ENCODE measurements at regions not wholly inside any gene's neighbourhood (a gene's known extent, or its start where the extent isn't known, plus 50 kb on each side); places are given as distances from the start of the nearest gene placed in this dataset.

DNA sequence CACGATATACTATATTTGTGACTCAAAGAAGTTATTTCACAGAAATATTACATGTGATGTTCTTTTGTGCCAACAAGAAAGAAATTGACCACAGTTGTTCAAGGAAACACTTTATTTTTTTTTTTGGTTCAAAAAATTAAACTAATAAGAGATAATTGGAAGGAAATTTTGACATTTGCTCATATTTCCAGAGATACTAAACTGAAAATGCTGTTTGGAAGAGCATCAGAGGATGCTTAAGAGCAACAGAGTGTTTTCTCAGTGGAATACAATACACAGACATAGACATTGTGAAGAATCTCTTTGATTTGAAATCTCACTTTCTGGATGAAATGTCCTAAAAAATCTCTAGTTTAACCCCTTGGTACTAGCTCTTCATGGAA lies 760.4 kb upstream of the CXADR start:
- Mint-ChIP-seq H3K4me1 (ENCODE audit: low read depth in 2 of 2) (no peaks in the 10 kb centered on the region), H3K36me3 (ENCODE audit: insufficient read depth) (no peaks in the 10 kb centered on the region), H3K4me3 (no peak overlapping the region), H3K27ac (no peak overlapping the region), H3K9me3 (peaks cover 5 to 22% of the 10 kb centered on the region in 2 donors), H3K27me3 (no peaks in the 10 kb centered on the region)
- no peak for DNase-seq
- ATAC-seq (replicated peaks): no peak

DNA sequence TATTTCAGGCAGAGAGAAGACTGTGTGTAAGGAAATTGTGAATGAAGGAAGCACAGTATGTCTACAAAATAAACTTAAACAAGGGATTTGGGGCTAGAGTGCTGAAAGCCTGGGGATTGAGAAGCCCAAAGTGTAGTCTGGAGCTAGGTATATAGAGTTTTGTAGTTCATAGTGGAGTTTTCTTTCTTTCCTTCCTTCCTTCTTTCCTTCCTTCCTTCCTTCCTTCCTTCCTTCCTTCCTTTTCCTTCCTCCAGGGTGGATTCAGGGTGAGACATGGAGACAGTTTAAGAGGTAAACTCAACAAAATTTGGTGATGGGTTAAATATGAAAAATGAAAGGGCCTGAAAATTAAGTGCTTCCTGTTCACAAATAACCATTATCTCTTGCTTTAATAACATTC lies 757.8 kb upstream of the CXADR start:
- DNase-seq (no peak), ATAC-seq (replicated peaks) (no peak)
- no peaks in the 10 kb centered on the region for H3K4me1 Mint-ChIP-seq (ENCODE audit: low read depth in 2 of 2)
- no peak overlapping the region for H3K27ac Mint-ChIP-seq
- peaks cover 3 to 11% of the 10 kb centered on the region in 2 donors for H3K9me3 Mint-ChIP-seq
- no peaks in the 10 kb centered on the region for H3K27me3 Mint-ChIP-seq
- no peaks in the 10 kb centered on the region for H3K36me3 Mint-ChIP-seq (ENCODE audit: insufficient read depth)
- H3K4me3 Mint-ChIP-seq: no peak overlapping the region

DNA sequence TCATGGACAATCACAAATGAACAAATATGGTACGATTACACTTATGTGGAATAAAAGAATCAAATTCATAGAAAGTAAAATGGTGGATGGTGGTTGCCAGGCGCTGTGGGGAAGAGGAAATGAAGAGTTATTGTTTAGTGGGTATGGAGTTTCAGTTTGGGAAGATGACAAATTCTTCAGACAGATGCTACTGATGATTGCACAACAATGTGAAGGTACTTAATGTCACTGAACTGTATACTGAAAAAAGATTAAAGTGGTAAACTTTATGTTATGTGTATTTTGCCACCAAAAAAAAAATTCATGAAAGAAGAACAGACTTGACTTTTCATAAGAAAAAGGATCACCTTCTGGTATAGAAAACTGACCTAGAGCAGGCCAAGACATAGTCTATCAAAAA lies 745.6 kb upstream of the CXADR start:
- Mint-ChIP-seq H3K27me3 (no peaks in the 10 kb centered on the region), H3K4me3 (no peak overlapping the region), H3K4me1 (ENCODE audit: low read depth in 2 of 2) (no peaks in the 10 kb centered on the region), H3K36me3 (ENCODE audit: insufficient read depth) (no peaks in the 10 kb centered on the region), H3K9me3 (peaks cover 3 to 5% of the 10 kb centered on the region in 2 donors), H3K27ac (no peak overlapping the region)
- DNase-seq: no peak
- ATAC-seq (replicated peaks): no peak

DNA sequence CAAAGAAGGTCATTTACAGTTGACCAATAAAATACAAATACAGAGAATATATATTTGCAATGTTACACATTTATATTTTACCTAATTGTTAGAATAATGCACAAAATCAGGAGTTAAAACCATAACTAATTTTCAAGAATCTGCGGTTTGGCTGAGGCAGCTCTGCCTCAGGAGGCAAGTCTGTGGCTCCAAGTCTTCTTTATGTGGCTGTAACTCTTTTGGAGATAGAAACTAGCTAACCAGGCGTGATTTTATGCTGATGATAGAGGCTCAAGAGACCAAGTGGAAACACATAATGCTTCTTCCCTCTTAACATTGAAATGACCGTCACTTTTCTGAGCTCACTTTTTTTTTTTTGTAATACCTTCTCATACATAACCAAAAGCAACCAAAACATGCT lies 744.7 kb upstream of the CXADR start:
- no peak overlapping the region for H3K27ac Mint-ChIP-seq

DNA sequence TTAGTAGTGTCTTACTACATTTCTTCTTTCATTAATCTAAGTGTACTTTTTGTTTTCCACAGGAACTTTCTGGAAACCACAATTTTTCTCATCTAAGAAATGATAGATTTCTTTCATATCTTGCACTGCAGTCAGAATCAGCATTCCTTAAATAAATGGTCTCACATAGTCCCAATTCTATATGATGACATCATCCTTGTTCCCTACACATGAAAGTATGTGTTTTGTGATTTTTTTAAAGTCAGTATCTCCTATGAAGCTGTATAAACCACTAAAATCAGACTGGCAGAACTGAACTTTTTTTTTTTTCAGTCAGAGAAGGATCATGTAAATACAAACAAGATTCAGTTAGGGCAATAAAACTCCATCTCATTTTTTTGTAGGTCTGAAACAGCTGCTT lies 742.6 kb upstream of the CXADR start:
- DNase-seq (no peak), ATAC-seq (replicated peaks) (no peak)
- no peak overlapping the region for H3K27ac Mint-ChIP-seq
- no peaks in the 10 kb centered on the region for H3K27me3 Mint-ChIP-seq
- no peaks in the 10 kb centered on the region for H3K36me3 Mint-ChIP-seq (ENCODE audit: insufficient read depth)
- no peak overlapping the region for H3K4me3 Mint-ChIP-seq
- peaks cover 10 to 18% of the 10 kb centered on the region in 2 donors for H3K9me3 Mint-ChIP-seq
- H3K4me1 Mint-ChIP-seq (ENCODE audit: low read depth in 2 of 2): no peaks in the 10 kb centered on the region

More for the DNA sequence above, 744.7 kb upstream of the CXADR start:
- H3K36me3 Mint-ChIP-seq (ENCODE audit: insufficient read depth): no peaks in the 10 kb centered on the region
- H3K4me3 Mint-ChIP-seq: no peak overlapping the region
- DNase-seq: no peak
- H3K27me3 Mint-ChIP-seq: no peaks in the 10 kb centered on the region
- no peaks in the 10 kb centered on the region for H3K4me1 Mint-ChIP-seq (ENCODE audit: low read depth in 2 of 2)
- H3K9me3 Mint-ChIP-seq: peaks cover 8 to 14% of the 10 kb centered on the region in 2 donors
- no peak for ATAC-seq (replicated peaks)

DNA sequence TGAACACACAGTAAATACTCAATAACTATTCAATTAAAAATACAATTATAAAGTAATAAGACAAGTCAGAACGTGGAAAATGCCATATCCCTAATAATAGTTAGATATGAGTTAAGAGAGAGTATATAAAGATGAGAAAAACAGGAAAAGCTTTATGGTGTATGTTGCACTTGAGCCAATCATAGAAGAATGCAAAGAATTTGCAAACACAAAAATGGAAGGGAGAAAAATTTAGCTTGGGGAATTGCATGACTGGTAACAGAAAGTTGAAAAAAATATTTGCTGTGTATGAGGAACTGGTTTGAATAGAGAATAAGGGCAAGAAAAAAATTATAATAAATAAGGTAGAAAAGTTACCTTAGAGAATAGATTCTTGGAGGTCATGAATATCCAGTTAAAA lies 739.6 kb upstream of the CXADR start:
- ATAC-seq (replicated peaks) (no peak), DNase-seq (no peak)
- Mint-ChIP-seq H3K27me3 (no peaks in the 10 kb centered on the region), H3K27ac (no peak overlapping the region), H3K4me3 (no peak overlapping the region), H3K4me1 (ENCODE audit: low read depth in 2 of 2) (no peaks in the 10 kb centered on the region), H3K9me3 (peaks cover 12 to 17% of the 10 kb centered on the region in 2 donors), H3K36me3 (ENCODE audit: insufficient read depth) (no peaks in the 10 kb centered on the region)

DNA sequence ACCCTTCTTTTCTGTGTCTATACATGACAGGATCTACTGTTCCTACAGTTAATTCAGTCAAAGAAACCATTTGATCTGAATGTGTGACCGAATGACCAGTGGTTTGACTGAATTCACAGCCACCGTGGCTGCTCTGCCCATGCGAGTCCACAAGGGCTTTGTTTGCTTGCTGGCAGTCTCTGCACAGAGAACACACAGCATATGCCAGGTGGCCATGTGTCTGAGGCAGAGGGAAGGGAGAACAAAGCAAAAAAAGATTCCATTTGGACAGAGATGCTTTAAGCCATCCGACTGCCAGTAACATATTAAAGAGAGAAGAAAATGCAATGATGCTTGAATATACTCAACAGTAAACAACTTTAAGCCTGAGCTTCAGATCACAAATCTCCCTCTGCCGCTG lies 737.8 kb upstream of the CXADR start:
- no peaks in the 10 kb centered on the region for H3K4me1 Mint-ChIP-seq (ENCODE audit: low read depth in 2 of 2)
- H3K27me3 Mint-ChIP-seq: no peaks in the 10 kb centered on the region
- H3K36me3 Mint-ChIP-seq (ENCODE audit: insufficient read depth): no peaks in the 10 kb centered on the region
- peaks cover 12 to 23% of the 10 kb centered on the region in 2 donors for H3K9me3 Mint-ChIP-seq
- DNase-seq (no peak), ATAC-seq (replicated peaks) (no peak)
- H3K27ac Mint-ChIP-seq: no peak overlapping the region
- H3K4me3 Mint-ChIP-seq: no peak overlapping the region

DNA sequence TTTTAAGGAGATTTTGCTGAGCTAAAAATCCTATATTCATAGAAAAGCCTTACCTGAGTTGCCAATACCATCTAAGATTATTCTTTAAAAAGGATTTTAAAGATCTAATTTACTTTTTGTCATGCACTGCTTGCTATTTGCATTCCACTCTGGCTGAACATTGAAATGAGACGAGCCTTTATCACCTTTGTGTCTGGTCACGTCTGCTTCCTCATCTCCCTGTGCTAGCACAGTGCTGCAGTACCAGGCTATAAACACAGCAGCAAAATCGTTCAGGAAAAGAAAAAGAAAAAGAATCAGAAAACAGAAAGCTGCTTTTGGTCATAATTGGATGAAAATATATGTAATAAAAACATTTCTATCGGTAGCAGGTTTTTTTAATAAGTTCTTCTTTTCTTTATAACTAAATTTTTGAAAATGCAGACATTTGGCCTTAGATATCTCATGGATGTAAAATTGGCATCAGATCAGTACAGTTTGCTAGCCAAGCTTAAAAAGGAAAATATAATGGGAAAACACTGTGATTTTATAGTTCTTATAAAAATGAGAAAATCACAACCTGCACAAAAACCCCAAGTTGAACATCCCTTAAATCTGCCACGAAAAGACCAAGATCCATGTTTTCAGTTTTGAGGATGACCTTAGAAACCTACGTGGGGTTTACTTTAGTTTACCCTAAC lies 735.7 kb upstream of the CXADR start:
- H3K4me1 Mint-ChIP-seq (ENCODE audit: low read depth in 2 of 2): no peaks in the 10 kb centered on the region
- ATAC-seq (replicated peaks) (no peak), DNase-seq (no peak)
- no peaks in the 10 kb centered on the region for H3K27me3 Mint-ChIP-seq
- no peak overlapping the region for H3K27ac Mint-ChIP-seq
- H3K4me3 Mint-ChIP-seq: no peak overlapping the region
- no peaks in the 10 kb centered on the region for H3K36me3 Mint-ChIP-seq (ENCODE audit: insufficient read depth)
- H3K9me3 Mint-ChIP-seq: peaks cover 16 to 23% of the 10 kb centered on the region in 2 donors

DNA sequence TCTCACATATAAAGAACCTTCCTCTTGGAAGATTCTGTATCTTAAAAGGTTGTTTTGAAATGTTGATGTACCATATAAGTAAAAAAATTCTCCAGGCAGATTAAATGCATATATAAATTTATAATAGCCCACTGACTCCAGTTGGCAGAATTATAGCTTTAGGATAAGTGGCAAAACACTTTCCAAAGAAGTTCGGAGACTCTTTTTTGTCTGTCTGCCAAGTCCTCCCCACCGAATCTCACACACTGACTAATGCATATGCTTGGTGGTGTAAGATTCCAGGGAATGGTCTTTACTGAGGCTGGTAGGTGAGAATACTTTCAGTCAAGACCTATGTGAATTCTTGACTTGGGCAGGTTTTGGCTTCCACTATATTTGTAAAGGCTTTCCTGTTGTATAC lies 724.3 kb upstream of the CXADR start:
- H3K4me1 Mint-ChIP-seq (ENCODE audit: low read depth in 2 of 2): no peaks in the 10 kb centered on the region
- H3K36me3 Mint-ChIP-seq (ENCODE audit: insufficient read depth): no peaks in the 10 kb centered on the region
- no peak overlapping the region for H3K27ac Mint-ChIP-seq
- ATAC-seq (replicated peaks) (no peak), DNase-seq (no peak)
- no peak overlapping the region for H3K4me3 Mint-ChIP-seq
- no peaks in the 10 kb centered on the region for H3K27me3 Mint-ChIP-seq
- peaks cover 0 to 4% of the 10 kb centered on the region in 2 donors for H3K9me3 Mint-ChIP-seq

DNA sequence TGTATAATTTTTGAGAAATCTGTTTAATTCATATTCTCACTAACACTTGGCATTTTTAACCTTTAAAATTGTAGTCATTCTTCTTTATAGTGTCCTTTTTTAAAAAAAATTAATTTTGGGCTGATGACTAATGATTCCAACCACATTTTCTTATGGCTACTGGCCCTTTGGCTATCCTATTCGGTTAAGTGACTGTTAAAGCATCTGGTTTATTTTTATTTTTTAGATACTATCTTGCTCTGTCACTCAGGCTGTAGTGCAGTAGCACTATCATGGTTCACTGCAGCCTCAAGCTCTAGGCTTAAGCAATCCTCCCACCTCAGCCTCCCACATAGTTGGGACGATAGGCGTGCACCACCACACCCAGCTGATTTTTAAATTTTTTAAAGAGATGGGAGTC lies 723.2 kb upstream of the CXADR start:
- no peak for ATAC-seq (replicated peaks)
- no peak overlapping the region for H3K4me3 Mint-ChIP-seq

DNA sequence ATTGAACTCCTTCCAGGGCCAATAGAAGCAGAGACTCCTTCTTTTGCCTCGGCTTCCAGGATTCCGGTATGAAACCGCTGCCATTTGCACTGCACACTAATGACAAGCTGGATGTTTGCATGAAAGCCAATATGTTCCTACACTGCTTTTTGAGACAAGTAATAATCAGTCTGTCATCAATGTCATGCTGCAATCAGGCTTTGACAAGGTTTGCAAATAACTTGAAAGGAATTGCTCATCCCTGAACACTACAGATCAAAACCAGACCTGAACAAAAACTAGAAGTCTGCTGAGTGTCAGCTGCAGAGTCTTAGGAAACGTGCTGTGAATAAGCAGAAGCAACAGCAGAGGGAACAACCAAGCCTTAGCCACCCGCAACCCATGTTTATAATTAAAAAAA lies 720.7 kb upstream of the CXADR start:
- Mint-ChIP-seq H3K9me3 (no peaks in the 10 kb centered on the region), H3K27ac (no peak overlapping the region), H3K4me3 (no peak overlapping the region), H3K36me3 (ENCODE audit: insufficient read depth) (no peaks in the 10 kb centered on the region), H3K4me1 (ENCODE audit: low read depth in 2 of 2) (no peaks in the 10 kb centered on the region), H3K27me3 (no peaks in the 10 kb centered on the region)
- ATAC-seq (replicated peaks) (no peak), DNase-seq (no peak)

More for the DNA sequence above, 723.2 kb upstream of the CXADR start:
- no peak for DNase-seq
- Mint-ChIP-seq H3K4me1 (ENCODE audit: low read depth in 2 of 2) (no peaks in the 10 kb centered on the region), H3K27me3 (no peaks in the 10 kb centered on the region), H3K27ac (no peak overlapping the region), H3K36me3 (ENCODE audit: insufficient read depth) (no peaks in the 10 kb centered on the region), H3K9me3 (peaks cover 0 to 4% of the 10 kb centered on the region in 2 donors)

DNA sequence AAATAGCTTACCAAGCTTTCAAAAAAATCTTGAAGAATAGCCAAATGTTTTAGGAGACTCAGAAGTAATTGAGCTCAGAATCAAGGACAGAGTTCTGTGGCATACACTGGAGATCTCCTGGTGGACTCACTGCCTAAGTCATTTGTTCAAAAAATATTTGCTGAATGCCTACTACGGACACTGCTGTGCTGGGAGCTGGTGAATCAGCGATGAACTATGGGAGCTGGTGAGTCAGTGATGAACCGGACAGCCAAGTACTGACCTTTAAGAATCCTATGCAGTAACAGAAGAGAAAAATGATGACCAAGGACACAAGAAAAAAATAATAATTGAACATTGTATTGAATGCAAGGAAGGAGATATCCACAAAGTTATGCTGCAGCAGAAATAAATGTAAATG lies 717.9 kb upstream of the CXADR start:
- no peak for DNase-seq
- no peaks in the 10 kb centered on the region for H3K36me3 Mint-ChIP-seq (ENCODE audit: insufficient read depth)
- H3K27me3 Mint-ChIP-seq: no peaks in the 10 kb centered on the region

DNA sequence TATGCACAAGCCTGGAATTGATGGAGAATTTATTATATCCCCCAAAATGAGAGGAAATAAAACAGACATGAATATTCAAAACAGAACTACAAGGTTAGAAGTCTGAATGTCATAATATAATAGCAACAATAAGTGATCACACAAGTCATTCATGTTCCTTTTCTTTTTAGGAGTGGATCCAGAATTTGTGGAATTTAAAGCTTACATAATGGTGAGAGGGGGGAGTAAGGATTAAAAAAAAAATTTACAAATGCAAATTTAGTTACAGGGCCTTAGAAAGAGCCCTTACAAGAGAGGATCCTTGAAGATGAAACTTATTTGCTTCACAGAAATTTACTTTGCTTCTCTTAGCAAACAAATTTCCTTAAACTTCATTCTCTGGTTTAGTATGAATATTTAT lies 716.1 kb upstream of the CXADR start:
- Mint-ChIP-seq H3K27ac (no peak overlapping the region), H3K27me3 (no peaks in the 10 kb centered on the region), H3K9me3 (peaks cover 4 to 7% of the 10 kb centered on the region in 2 donors), H3K4me1 (ENCODE audit: low read depth in 2 of 2) (no peaks in the 10 kb centered on the region), H3K36me3 (ENCODE audit: insufficient read depth) (no peaks in the 10 kb centered on the region), H3K4me3 (no peak overlapping the region)
- no peak for ATAC-seq (replicated peaks)
- DNase-seq: no peak

More for the DNA sequence above, 717.9 kb upstream of the CXADR start:
- peaks cover 0 to 2% of the 10 kb centered on the region in 2 donors for H3K9me3 Mint-ChIP-seq
- H3K4me3 Mint-ChIP-seq: no peak overlapping the region
- no peak overlapping the region for H3K27ac Mint-ChIP-seq
- ATAC-seq (replicated peaks): no peak
- no peaks in the 10 kb centered on the region for H3K4me1 Mint-ChIP-seq (ENCODE audit: low read depth in 2 of 2)

DNA sequence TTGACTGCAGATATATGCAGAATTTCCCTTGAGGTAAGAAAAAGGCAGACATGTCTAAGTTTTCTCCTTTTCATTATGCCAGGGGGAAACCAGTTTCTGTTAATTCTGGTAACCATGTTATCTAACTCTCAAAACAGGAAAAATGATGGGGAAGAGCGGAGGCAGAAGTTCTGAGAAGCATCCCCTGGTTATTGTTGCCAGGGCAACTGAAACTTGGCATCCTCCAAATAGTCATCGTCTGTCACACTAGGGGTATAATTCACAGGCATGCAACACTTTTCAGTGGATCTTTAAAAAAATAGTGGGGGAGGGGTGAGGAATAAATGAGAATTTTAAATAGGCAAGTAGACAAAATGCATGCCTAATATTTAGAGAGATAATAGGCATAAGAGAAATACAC lies 715.3 kb upstream of the CXADR start:
- no peak overlapping the region for H3K4me3 Mint-ChIP-seq
- H3K9me3 Mint-ChIP-seq: peaks cover 4 to 7% of the 10 kb centered on the region in 2 donors
- H3K36me3 Mint-ChIP-seq (ENCODE audit: insufficient read depth): no peaks in the 10 kb centered on the region
- no peak overlapping the region for H3K27ac Mint-ChIP-seq
- DNase-seq (no peak), ATAC-seq (replicated peaks) (no peak)
- no peaks in the 10 kb centered on the region for H3K4me1 Mint-ChIP-seq (ENCODE audit: low read depth in 2 of 2)
- H3K27me3 Mint-ChIP-seq: no peaks in the 10 kb centered on the region

DNA sequence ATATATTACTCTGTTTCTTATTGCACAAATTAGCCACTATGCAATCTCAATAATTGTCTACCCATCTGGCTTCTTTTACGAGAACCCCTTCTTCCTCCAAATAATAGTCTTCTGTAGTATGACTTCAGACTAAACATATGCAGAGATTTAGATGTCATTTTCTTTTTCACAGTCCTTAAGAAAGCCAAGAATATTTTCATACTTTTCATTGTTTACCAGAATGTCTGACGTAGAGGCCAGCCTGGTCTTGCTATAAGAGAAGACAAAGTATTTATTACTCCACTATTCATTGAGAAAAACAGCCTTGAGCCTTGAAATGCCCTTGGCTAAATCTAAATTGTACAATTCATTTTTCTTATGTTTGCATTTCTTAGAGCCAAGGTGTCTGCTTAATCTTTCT lies 714.9 kb upstream of the CXADR start:
- ATAC-seq (replicated peaks) (no peak), DNase-seq (no peak)
- Mint-ChIP-seq H3K4me3 (no peak overlapping the region), H3K27ac (no peak overlapping the region), H3K36me3 (ENCODE audit: insufficient read depth) (no peaks in the 10 kb centered on the region), H3K9me3 (peaks cover 4 to 7% of the 10 kb centered on the region in 2 donors), H3K27me3 (no peaks in the 10 kb centered on the region), H3K4me1 (ENCODE audit: low read depth in 2 of 2) (no peaks in the 10 kb centered on the region)

Measured in effector memory CD8-positive, alpha-beta T cell (primary cell).